IPS DF 4.7 (cell line): ENCODE measurements at regions not wholly inside any gene's neighbourhood (a gene's known extent, or its start where the extent isn't known, plus 50 kb on each side); places are given as distances from the start of the nearest gene placed in this dataset.
"Not testable (repeated sequence)": the region's sequence is repeated elsewhere in the genome, so short reads cannot be mapped to it uniquely, and the experiment has no call there.

Experiments used
- DNase-seq: peaks from one replicate; pipeline ENCODE4 v3.0.0-alpha.2; 2013; ENCODE audit warnings: low spot score; ENCODE audit errors: extremely low read depth

DNA sequence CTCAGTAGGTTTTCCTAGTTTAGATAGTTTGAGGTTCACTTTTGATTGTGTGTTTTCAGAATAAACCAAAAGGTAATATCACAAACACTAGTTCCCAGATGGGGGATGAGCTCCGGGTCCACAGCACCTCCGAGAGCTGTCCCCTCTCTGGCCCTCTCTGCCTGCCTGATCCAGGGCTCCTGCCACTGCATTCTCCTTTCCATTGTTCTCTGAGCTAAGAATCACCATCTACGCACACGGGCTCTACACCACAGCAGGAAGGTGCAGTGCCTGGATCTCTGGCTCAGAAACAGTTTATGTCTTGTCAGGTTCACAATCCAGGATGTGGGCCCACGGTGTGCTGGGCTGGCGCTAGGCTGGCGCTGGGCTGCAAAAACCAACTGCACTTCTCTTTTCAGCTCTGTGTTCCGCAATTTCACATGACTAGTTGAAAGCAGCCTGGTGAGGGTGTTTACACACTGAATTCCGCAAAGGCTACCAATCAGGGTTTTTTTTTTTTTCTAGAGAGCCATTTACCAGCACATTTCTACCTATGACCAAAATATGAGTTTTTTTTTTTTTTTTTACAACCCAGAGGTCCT, 167.5 kb downstream of the SOD2 start:
- no peak for DNase-seq

DNA sequence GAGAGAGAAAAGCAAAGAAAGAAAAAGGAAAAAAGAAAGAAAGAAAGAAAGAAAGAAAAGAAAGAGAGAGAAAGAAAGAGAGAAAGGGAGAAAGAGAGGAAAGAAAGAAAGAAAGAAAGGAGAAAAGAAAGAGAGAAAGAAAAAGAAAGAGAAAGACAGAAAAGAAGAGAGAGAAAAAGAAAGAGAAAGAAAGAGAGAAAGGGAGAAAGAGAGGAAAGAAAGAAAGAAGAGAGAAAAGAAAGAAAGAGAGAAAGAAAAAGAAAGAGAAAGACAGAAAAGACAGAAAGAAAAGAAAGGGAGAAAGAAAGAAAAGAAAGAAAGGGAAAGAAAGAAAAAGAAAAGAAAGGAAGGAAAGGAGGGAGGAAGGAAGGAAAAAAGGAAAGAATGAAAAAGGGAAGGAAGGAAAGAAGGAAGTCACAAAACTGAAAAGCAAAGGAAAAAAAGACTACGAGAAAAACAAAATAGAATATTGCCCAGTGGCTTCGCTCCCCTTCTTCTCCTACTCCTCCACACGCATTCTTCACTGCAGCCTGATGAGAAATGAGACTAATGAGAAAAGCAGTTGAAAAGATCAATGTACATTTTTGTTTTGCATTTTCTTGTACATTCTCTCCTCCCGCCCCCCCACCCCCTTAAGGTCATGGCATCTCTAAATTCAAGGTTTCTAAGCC, 170.0 kb downstream of the SOD2 start:
- no peak for DNase-seq

DNA sequence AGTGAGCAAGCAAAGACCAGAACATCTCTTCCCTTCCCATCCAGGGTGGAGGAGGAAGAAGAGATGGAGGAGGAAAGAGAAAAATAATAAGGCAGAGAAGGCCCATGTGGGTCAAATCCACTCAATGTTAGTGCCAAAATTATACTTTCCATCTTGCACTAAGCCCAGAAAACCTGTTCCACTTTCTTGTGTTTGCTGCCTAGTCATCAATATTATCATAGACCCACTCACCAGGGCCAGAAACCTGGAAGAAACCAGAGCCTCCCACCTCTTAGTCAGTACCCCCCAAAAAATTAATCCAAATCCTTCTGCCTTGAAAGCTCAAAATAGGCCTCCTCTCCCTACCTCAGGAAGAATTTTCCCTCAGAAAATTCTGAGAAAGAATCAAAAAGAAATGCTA, 171.1 kb downstream of the SOD2 start:
- DNase-seq: no peak

DNA sequence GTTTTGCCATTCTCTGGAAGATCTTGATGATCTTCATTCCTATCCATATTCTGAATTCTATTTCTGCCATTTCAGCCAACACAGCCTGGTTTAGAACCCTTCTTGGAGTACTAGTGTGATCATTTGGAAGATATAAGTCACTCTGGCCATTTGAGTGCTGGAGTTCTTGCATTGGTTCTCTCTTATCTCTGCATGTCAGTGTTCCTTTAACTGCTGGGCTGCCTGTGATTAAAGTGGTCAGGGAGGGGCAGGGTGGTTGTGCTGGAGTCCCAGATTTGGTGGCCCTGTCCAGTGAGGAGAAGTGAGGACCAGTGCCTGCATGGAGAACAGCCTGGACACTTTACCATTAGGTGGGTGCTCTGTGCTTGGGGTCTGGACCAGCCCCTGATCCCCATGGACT, 173.0 kb downstream of the SOD2 start:
- no peak for DNase-seq

DNA sequence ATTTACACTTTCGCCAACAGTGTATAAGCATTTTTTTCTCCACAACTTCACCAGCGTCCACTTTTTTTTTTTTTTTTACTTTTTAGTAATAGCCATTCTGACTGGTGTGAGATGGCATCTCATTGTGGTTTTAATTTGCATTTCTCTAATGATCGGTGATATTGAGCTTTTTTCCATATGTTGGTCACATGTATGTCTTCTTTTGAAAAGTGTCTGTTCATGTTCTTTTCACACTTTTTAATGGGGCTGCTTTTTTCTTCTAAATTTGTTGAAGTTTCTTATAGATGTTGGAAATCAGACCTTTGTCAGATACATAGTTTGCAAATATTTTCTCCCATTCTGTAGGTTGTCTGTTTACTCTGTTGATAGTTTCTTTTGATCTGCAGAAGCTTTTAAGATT, 177.2 kb downstream of the SOD2 start:
- not testable (repeated sequence) for DNase-seq

DNA sequence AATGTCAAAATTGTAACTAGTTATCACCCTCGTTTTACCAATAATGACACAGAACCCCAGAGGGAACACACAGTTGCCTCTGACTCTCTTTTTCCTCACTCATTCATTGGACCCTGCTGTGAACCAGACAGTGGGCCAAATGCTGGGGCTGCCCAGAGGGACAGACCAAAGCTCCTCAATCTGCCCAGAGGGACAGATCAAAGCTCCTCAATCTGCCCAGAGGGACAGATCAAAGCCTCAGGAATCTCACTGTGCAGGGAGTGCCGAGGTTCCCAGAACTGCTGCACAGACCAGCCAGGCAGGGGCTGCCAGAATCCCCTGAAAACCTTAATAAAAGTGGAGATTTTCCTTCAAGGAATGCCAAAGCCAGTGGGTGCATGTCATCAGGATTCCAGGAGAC, 179.1 kb downstream of the SOD2 start:
- DNase-seq: no peak

DNA sequence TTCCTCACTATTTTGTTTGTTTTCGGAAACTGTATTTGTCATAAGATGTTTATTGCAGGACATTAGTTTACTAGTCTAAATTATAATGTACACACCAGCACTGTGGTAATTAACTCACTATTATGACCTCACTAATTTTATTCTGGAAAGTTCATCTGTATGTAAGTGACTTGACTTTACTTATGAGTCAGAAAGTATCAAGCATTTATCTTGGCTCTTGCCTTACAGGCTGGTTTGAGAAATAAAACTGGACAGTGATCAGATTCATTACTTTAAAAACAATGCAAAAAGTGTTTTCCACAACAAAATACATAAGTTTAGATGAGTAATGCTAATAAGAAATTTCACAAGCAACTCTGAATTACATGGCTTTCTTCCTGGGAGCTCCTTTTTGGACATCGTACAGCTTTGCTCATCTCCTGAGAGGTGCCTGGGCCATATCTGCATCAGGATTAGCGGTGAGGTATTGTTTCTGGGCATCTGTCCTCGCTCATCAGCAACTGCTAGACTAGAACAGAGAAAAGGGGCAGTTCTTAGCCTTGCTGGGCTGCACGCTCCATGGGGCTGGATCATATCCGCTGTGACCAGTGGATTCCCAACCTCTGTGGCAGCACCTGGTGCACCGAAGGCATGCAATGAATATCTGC, 179.8 kb downstream of the SOD2 start:
- DNase-seq: no peak

DNA sequence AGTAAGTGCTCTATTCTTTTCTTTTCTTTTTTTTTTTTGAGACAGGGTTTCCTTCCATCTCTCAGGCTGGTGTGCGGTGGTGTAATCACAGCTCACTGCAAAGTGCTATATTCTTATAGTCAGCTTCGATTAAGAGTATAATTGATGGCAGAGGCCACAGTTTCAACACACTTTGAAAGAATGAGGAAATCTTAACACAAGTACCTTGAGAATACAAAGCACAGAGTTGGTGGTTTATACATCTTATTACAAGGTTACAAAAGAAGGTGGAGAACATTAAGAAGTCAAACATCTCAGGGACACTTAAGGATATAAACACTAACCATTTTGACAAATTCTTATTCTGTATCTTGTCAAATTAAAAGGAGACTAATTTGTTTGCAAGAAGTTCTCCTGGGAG, 180.5 kb downstream of the SOD2 start:
- DNase-seq: no peak

DNA sequence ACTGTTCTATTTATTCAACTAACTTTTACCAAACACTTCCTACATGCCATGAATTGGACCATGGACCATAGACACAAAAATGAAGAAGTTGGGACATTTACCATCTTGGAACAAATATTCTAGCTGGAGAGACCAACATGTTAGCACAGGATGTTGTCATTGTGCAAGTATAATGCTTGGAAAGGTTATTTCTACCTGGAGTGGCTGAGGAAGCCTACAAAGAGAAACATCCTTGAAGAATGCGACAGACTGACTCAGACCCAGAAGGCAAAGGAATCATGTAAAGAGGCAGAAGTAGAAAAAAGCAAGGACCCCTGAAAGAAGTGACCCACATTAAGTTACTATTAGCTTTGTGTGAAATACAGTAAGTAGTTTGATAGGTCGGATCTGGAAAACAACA, 180.9 kb downstream of the SOD2 start:
- no peak for DNase-seq

DNA sequence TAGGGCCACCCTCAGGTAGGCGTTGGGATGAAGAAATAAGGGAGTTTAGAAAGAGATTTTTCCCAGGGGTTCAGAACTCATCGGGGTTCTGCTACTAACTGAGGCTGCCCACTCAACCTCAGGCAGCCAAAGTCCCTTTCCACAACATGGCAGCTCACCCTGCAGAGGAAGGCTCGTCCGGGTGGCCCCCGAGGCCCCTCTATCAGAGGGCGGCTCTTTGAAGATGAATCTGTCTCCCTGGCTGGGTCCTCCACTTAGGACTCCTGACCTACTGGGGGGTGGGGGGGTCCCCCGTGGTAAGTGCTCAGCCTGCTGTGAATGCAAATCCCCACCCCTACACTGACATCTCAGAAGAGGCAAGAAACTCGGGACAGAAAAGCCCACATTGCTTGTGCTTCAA, 182.9 kb downstream of the SOD2 start:
- DNase-seq: no peak

DNA sequence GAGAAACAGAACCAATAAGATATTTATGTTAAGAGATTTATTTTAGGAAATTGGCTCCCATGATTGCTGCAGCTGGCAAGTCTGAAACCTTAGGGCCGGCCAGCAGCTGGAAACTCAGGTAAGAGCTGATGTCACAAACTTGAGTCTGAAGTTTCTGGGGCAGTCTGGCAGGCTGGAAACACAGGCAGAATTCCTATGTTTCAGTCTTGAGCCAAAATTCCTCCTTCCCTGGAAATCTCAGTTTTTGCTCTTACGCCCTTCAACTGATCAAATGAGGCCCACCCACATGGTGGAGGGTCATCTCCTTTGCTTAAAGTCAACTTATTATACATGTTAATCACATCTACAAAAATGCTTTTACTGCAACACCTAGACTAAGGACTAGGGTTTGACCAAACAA, 184.1 kb downstream of the SOD2 start:
- no peak for DNase-seq

DNA sequence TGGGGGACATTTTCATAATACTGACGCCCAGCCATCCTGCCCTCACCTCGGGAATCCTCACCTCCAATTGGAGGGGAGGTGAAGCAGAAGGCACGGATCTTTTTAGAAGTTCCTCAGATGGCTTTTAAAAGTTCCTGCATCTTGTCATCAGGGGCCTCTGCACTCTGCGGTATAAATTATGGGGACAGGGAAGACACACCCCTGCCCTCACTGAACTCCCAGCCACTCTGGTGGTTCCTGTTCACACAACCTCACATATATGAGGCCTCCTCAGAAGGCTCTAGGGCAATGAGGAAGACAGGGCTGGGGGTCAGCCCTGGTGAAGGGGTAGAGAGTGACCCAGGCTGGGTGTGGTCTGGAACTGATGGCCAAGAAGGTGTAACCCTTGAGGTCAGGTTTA, 187.0 kb downstream of the SOD2 start:
- DNase-seq: no peak

DNA sequence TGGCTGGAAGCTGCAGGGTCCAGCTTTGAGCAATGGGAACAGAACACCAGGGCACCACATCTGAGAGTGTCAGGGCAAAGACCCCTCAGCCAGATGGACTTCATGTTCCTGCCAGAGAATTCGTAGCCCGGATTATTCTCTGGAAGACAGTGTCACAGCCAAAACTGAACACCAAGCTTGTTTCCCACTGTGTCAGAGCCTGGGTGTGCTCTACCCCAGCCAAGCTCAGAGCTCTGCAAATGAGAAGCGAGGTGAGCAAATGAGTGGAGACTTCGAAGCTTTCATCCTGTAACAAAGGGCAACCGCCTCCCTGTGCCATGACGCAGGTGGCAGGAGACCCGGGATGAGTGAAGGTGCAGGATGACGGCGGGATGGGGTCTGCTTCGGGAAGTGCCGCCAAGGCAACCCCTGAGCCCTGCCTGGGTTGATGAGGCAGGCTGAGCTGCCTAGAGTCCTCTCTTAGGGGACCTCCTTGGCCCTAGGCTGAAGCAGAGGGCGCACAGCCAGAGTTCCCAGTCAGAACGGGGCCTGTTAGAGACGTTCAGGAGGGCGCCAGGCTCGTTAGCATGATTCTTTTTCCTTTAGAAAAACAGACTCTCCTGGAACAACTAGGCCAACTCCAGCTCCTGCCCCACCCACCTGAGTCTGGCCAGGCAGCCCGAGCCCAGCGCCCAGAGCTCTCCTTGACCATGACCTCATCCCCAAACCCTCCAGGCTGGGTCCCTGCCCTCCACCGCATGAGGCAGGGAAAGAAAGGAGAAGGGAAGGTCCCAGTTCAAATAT, 187.7 kb downstream of the SOD2 start:
- DNase-seq: no peak

DNA sequence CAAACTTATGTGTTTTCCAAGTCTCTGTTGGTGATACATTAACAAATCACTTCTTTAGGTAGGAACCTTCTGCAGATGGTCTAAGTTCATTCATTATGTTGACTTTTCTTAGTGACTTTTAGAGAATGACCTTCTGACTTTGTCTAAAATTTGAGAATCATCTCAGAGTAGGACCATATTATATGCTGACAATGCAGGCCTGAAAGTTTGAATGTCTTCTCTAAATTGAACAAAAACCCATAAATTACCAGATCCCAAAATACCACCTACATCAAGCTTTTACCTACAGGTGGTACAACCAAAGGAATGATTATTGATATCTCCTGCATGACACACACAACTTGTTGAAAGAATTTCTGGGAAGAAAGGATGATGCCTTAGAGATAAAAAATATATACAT, 191.5 kb downstream of the SOD2 start:
- DNase-seq: no peak

DNA sequence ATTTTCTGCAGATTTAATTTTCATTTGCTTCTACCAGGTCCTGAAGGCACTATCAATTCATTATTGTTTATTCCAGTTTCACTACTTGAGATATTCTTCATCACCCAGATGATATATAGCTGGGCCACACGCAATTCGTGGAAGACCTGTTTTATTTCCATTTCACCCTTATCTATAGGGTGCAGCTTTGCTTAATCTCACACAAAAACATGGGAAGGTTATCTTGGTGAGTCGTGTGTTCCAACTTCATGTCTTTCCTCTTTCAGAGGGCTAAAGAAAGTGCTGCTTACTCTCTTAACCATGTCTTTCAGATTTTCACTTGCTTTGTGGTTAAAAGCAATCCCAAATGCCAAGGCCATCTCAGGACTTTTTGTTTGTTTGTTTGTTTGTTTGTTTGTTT, 194.0 kb downstream of the SOD2 start:
- no peak for DNase-seq

DNA sequence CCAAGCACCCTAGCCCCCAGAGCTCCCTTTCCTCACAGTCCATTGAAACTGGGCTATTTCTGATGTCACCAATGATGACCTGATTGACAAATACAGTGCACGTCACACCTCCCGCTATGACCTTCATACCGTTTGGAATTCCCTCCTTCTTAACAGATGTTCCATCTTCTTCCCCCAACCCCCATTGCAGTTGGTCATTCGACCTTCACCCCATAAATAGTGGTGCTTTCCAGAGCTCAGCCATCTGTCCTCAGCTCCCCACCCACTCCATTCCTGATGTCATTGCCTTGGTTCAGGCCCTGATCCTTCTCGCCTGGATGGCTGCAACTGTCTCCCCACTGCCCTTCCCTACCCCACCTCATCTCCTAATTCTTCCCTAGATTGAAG, 198.5 kb downstream of the SOD2 start:
- no peak for DNase-seq

DNA sequence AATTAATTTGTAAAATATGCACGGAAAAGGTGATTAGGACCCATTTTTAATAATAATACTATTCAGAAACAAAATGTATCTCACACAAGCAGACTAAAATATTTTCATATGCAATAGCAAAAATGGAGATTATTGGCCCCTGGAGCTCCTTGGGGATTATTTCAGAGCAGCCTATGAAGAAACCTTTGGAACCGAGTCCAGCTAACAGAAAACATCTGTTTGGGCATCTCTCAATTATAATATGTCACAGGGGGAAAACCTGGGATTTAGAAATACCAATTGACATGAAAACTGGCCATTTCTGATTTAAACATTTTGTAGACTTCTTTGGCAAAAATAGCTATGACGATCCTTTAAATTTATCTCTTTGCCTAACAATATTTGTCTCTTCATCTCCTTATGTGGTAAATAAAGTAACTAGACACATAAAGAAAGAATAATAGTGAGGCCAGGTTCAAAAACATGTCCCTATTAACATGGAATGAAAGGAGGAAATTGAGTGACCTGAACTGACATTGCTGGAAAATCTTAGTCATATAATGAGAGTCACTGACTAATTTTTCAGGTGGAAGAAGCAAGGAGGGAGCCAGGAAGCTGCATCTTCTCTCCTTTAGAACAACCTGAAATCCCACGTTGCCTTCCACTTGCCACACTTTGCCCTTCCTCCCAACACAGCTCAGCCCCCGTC, 199.0 kb downstream of the SOD2 start:
- DNase-seq: no peak

DNA sequence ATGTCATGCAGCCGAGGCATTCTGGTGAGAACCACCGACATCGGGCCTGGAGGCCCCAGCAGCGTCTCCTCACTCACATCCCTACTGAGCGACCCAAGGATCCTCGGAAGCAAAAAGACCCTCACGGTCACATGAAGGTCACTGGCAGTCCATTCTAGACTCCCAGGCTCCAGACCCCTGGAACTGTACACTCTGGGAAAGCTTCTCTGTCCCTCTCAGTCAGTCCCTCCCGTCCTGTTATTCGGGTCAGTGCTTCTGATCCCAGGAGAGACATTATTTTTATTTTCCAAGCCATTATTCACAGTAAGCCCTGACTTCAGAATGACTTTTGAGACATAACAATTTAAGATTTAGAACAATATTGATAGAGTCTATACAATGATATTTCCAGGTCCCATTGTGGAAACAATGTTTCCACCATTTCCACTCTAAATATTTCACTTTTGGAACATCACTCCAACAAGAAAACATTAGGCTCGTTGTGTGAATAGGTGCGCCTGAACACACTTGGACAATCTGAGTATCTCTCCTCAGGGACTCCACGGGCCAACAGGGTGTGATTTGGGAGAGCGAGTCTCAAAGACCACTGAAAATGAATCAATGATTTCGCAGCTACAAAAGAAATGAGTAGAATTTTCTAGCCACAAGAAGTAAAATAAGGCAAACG, 199.7 kb downstream of the SOD2 start:
- no peak for DNase-seq

DNA sequence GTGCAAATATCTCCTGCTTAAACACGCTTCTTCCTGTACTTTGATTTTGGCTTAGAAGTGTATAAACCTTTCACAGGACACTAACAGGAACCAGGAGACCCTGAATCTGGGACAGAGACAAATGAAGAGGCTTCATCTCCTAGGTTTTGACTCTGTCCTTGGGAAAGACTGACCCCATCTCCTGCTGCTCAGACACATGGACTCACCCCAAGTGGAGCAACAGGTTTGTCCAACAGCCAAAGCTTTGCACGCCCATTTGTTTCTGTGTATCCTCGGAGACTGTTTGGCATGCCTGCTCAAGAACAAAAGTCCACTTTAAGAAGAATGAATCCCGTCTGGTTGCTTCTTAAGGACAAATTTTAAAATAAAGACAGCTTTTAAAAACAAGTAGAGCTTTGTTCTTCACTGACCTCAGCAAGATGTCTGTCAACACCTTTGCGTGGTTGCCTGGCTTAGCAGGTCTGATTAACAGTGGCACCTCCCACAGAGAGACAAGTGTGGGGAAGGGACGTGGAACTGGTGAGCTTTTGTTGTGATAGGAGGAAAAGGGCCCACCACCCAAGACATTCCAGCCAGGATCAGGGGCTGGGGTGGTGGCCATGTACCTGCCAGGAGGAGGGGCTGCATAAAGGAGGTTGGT, 202.6 kb downstream of the SOD2 start:
- DNase-seq: no peak

DNA sequence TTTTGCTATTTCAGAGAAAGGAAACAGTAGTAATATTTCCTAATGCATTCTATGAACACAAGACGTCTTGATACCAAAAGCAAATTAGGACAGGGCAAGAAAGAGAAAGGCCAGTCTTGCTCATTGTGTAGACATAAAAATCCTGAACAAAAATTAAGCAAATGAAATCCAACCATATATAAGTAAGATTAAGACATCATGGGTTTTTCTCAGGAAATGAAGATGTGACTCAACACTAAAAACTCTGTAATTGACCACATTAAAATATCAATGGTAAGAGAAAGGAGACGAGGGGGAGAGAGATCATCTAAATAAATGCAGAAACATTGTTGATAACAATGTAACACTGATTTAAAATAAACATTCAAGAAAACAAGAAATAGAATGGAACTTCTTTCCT, 205.4 kb downstream of the SOD2 start:
- no peak for DNase-seq

DNA sequence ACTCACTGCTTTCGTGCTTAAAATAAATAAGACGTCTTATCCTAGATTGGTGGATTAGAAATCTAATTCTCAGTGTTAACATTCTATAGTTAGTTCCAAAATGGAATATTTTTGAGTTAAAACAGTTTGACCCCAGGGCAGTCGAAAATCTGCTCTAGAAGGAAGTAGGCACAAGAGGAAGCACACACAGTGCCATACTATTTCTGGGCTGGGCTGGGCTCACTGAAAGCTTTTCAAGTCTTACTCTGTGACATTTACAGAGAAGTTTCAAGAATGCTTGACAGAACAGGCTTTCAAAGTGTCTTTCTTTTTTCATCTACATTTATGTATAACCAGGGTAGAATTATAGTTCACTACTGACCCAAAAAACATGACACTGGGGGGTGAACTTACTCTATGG, 209.8 kb downstream of the SOD2 start:
- no peak for DNase-seq
